IMR-90 (cell line): ENCODE measurements at regions not wholly inside any gene's neighbourhood (a gene's known extent, or its start where the extent isn't known, plus 50 kb on each side); places are given as distances from the start of the nearest gene placed in this dataset.

Experiments
- ATAC-seq: fragments of 200-7000 bp; cut with Tn5 transposase; 2 replicates; pipeline ENCODE4 v1.9.1; 2020; ENCODE audit warnings: low read depth, mild to moderate bottlenecking, moderate library complexity
- BruUV-seq: library from RNA; stranded (reverse); fragments of 400-500 nt; replicated peaks from 2 replicates; lab custom pipeline; 2021; lab: Mats Ljungman, UMichigan
- CTCF ChIA-PET: fragments of 300-600 bp; formaldehyde crosslinking; extraction: SDS; loops from one replicate; lab custom pipeline; 2021; ENCODE audit warnings: antibody characterized with exemption; lab: Yijun Ruan, JAX
- POLR2A ChIA-PET: fragments of 300-600 bp; sonication (Branson Sonifier 250); formaldehyde crosslinking; loops from one replicate; lab custom pipeline; 2022; ENCODE audit warnings: antibody characterized with exemption; ENCODE audit not compliant: unreplicated experiment; lab: Charles Lee
- DNase-seq: peaks from one replicate; pipeline ENCODE4 v3.0.0; 2013
- H2AFZ ChIP-seq: replicated peaks from 2 replicates; pipeline ENCODE3; 2013; ENCODE audit warnings: low read length, mild to moderate bottlenecking; ENCODE audit not compliant: poor library complexity
- H2AK5ac ChIP-seq: 2 replicates; pipeline ENCODE4 v1.6.1; 2013; ENCODE audit warnings: low read depth, low read length, inconsistent platforms
- H2AK9ac ChIP-seq: replicated peaks from 2 replicates; pipeline ENCODE3; 2013; ENCODE audit warnings: mild to moderate bottlenecking, low read depth, low read length, moderate library complexity; ENCODE audit not compliant: poor library complexity
- H2BK120ac ChIP-seq: 2 replicates; pipeline ENCODE4 v1.6.1; 2013; ENCODE audit warnings: low read depth, low read length, inconsistent platforms
- H2BK15ac ChIP-seq: 3 replicates; pipeline ENCODE4 v1.6.1; 2013; ENCODE audit warnings: low read depth, low read length, inconsistent platforms
- H2BK20ac ChIP-seq: 2 replicates; pipeline ENCODE4 v1.6.1; 2013; ENCODE audit warnings: low read depth, mild to moderate bottlenecking, inconsistent platforms, low read length, moderate library complexity
- H2BK5ac ChIP-seq: 2 replicates; pipeline ENCODE4 v1.6.1; 2013; ENCODE audit warnings: mild to moderate bottlenecking, low read depth, low read length, inconsistent platforms; ENCODE audit not compliant: poor library complexity, severe bottlenecking
- H3K14ac ChIP-seq: replicated peaks from 2 replicates; pipeline ENCODE4 v1.6.1; 2013; ENCODE audit warnings: low read depth, low read length, inconsistent platforms
- H3K18ac ChIP-seq: 2 replicates; pipeline ENCODE4 v1.6.1; 2013; ENCODE audit warnings: low read depth, low read length, control low read depth
- H3K23ac ChIP-seq: 2 replicates; pipeline ENCODE4 v1.6.1; 2013; ENCODE audit warnings: low read depth, low read length, inconsistent platforms
- H3K27ac ChIP-seq: 2 replicates; pipeline ENCODE4 v1.5.1; 2013; ENCODE audit warnings: mild to moderate bottlenecking, control low read depth, low read length; ENCODE audit not compliant: insufficient read depth
- H3K27me3 ChIP-seq: 2 replicates; pipeline ENCODE4 v1.6.1; 2013; ENCODE audit warnings: low read length; ENCODE audit not compliant: control insufficient read depth, insufficient read depth
- H3K36me3 ChIP-seq: 2 replicates; pipeline ENCODE4 v1.6.1; 2013; ENCODE audit warnings: low read length, mixed read lengths; ENCODE audit not compliant: control insufficient read depth, insufficient read depth
- H3K4ac ChIP-seq: 2 replicates; pipeline ENCODE4 v1.6.1; 2013; ENCODE audit warnings: low read depth, low read length, inconsistent platforms
- H3K4me1 ChIP-seq: 2 replicates; pipeline ENCODE4 v1.6.1; 2013; ENCODE audit warnings: low read length, mixed read lengths; ENCODE audit not compliant: control insufficient read depth, insufficient read depth
- H3K4me2 ChIP-seq: 2 replicates; pipeline ENCODE4 v1.6.1; 2013; ENCODE audit warnings: low read depth, mild to moderate bottlenecking, control low read depth, low read length, moderate library complexity
- H3K4me3 ChIP-seq: 2 replicates; pipeline ENCODE4 v1.5.1; 2013; ENCODE audit warnings: low read depth, mild to moderate bottlenecking, control low read depth, low read length, moderate library complexity; ENCODE audit not compliant: insufficient read depth
- H3K56ac ChIP-seq: 2 replicates; pipeline ENCODE4 v1.6.1; 2013; ENCODE audit warnings: low read length, inconsistent platforms; ENCODE audit not compliant: insufficient read depth; ENCODE audit errors: extremely low read depth
- H3K79me1 ChIP-seq, 2 experiments: 2 replicates each; pipeline ENCODE4 v1.6.1; 2013; ENCODE audit warnings: low read length in 2 of 2, inconsistent platforms in 1 of 2, low read depth in 1 of 2
- H3K9ac ChIP-seq: 2 replicates; pipeline ENCODE4 v1.6.1; 2013; ENCODE audit warnings: low read depth, low read length, control low read depth
- H3K9me1 ChIP-seq: 2 replicates; pipeline ENCODE4 v1.6.1; 2013; ENCODE audit warnings: low read length, inconsistent platforms; ENCODE audit not compliant: insufficient read depth
- H3K9me3 ChIP-seq: 2 replicates; pipeline ENCODE4 v1.6.1; 2013; ENCODE audit warnings: low read length; ENCODE audit not compliant: control insufficient read depth, insufficient read depth
- H4K20me1 ChIP-seq: 2 replicates; pipeline ENCODE4 v1.6.1; 2013; ENCODE audit warnings: low read length, inconsistent platforms; ENCODE audit not compliant: insufficient read depth
- H4K5ac ChIP-seq: 2 replicates; pipeline ENCODE4 v1.6.1; 2013; ENCODE audit warnings: mild to moderate bottlenecking, low read depth, low read length, control low read depth
- H4K8ac ChIP-seq, 2 experiments: 2 replicates each; pipeline ENCODE4 v1.6.1; 2013; ENCODE audit warnings: low read depth in 2 of 2, low read length in 2 of 2, control low read depth in 1 of 2, inconsistent platforms in 1 of 2
- H4K91ac ChIP-seq: 2 replicates; pipeline ENCODE4 v1.6.1; 2013; ENCODE audit warnings: low read depth, low read length, inconsistent platforms; ENCODE audit not compliant: insufficient read depth
- BHLHE40 ChIP-seq: fragments of 150-350 bp; IDR thresholded peaks from 2 replicates; pipeline ENCODE4 v1.6.1; 2016; ENCODE audit warnings: mild to moderate bottlenecking, low read depth, low read length
- CEBPB ChIP-seq: IDR thresholded peaks from 2 replicates; pipeline ENCODE4 v1.6.1; 2012; ENCODE audit warnings: low read depth, low read length, improper control_type of control experiment
- CHD1 ChIP-seq: IDR thresholded peaks from 2 replicates; pipeline ENCODE4 v1.6.1; 2012; ENCODE audit warnings: low read depth, low read length, improper control_type of control experiment
- CTCF ChIP-seq: conservative IDR thresholded peaks from 2 replicates; pipeline ENCODE4 v1.5.1; 2012; ENCODE audit warnings: mild to moderate bottlenecking, low read depth, low read length, improper control_type of control experiment
- ELK1 ChIP-seq: fragments of 150-350 bp; IDR thresholded peaks from 2 replicates; pipeline ENCODE4 v1.6.1; 2016; ENCODE audit warnings: low read depth, mild to moderate bottlenecking, low read length, moderate library complexity, borderline replicate concordance
- FOS ChIP-seq: fragments of 150-350 bp; IDR thresholded peaks from 2 replicates; pipeline ENCODE4 v1.6.1; 2016; ENCODE audit warnings: low read depth, low read length
- MAFK ChIP-seq: IDR thresholded peaks from 2 replicates; pipeline ENCODE4 v1.6.1; 2012; ENCODE audit warnings: low read depth, low read length, improper control_type of control experiment
- MAZ ChIP-seq: IDR thresholded peaks from 2 replicates; pipeline ENCODE4 v1.6.1; 2012; ENCODE audit warnings: low read depth, mild to moderate bottlenecking, low read length, improper control_type of control experiment, moderate library complexity, borderline replicate concordance
- MXI1 ChIP-seq: IDR thresholded peaks from 2 replicates; pipeline ENCODE4 v1.6.1; 2012; ENCODE audit warnings: low read depth, mild to moderate bottlenecking, low read length, moderate library complexity, borderline replicate concordance
- NFE2L2 ChIP-seq: fragments of 150-350 bp; IDR thresholded peaks from 2 replicates; pipeline ENCODE4 v1.6.1; 2016; ENCODE audit warnings: low read depth, mild to moderate bottlenecking, low read length
- POLR2A ChIP-seq: IDR thresholded peaks from 2 replicates; pipeline ENCODE4 v1.6.1; 2012; ENCODE audit warnings: mild to moderate bottlenecking, low read depth, low read length
- RAD21 ChIP-seq: IDR thresholded peaks from 2 replicates; pipeline ENCODE4 v1.6.1; 2012; ENCODE audit warnings: low read length, improper control_type of control experiment
- RCOR1 ChIP-seq: IDR thresholded peaks from 2 replicates; pipeline ENCODE4 v1.6.1; 2012; ENCODE audit warnings: mild to moderate bottlenecking, low read length, improper control_type of control experiment; ENCODE audit not compliant: insufficient replicate concordance
- RFX5 ChIP-seq: IDR thresholded peaks from 2 replicates; pipeline ENCODE4 v1.8.0; 2012; ENCODE audit warnings: low read depth, mild to moderate bottlenecking, low read length, moderate library complexity
- SMC3 ChIP-seq: fragments of 150-350 bp; IDR thresholded peaks from 2 replicates; pipeline ENCODE4 v1.6.1; 2016; ENCODE audit warnings: low read depth, mild to moderate bottlenecking, antibody characterized with exemption, low read length, moderate library complexity
- USF2 ChIP-seq: fragments of 150-350 bp; IDR thresholded peaks from 2 replicates; pipeline ENCODE4 v1.6.1; 2017; ENCODE audit warnings: mild to moderate bottlenecking, antibody characterized with exemption, low read length, low read depth
- WGBS, 2 experiments: methylation state at CpG; one replicate each; pipeline versions ENCODE4 v1.1.5 to v1.1.7; 2013; ENCODE audit warnings: missing lambda C conversion rate in 2 of 2; ENCODE audit not compliant: insufficient read length in 1 of 2; ENCODE audit errors: extremely low coverage in 2 of 2; 5-methylcytosine and 5-hydroxymethylcytosine counted together
- dilution Hi-C: fragments of 300-500 bp; cut with HindIII; formaldehyde crosslinking; loops from one replicate; pipeline ENCODE4 v1.14.3; 2018; ENCODE audit warnings: low sequenced_read_pairs; ENCODE audit not compliant: unreplicated experiment
- in situ Hi-C: fragments of 300-500 bp; cut with MboI; formaldehyde crosslinking; loops from 3 replicates; pipeline ENCODE4 v1.14.3; 2019; ENCODE audit warnings: low sequenced_read_pairs, inconsistent platforms, mixed read lengths
- intact Hi-C: fragments of 100-400 bp; cut with micrococcal nuclease; formaldehyde crosslinking; loops from 2 replicates; pipeline ENCODE4 v1.10.0; 2022

GRCh38 chr5:168176941-168177340 is 114.5 kb upstream of the WWC1 start:
- H3K18ac ChIP-seq, result no peak overlapping the region
- no TSS peak for BruUV-seq
- H3K4me1 ChIP-seq, result no peaks in the 10 kb centered on the region
- DNase-seq (no peak), ATAC-seq (no peak)
- H3K9ac ChIP-seq, result no peak overlapping the region
- H2BK15ac ChIP-seq, result no peak overlapping the region
- no peak overlapping the region for H3K27ac ChIP-seq
- no peak overlapping the region for H2AK9ac ChIP-seq
- H3K4ac ChIP-seq, result no peak overlapping the region
- no peaks in the 10 kb centered on the region for H3K9me3 ChIP-seq
- H4K20me1 ChIP-seq, result no peaks in the 10 kb centered on the region
- H3K14ac ChIP-seq, result no peak overlapping the region
- no peak overlapping the region for H4K8ac ChIP-seq
- H3K56ac ChIP-seq, result no peak overlapping the region
- H2BK5ac ChIP-seq, result no peak overlapping the region
- H3K23ac ChIP-seq, result no peak overlapping the region
- ChIA-PET POLR2A (no interaction called here), CTCF (no interaction called here)
- no peak overlapping the region for H3K4me2 ChIP-seq
- dilution Hi-C loops, result no loop called here
- H2BK120ac ChIP-seq, result no peak overlapping the region
- no peaks in the 10 kb centered on the region for H3K27me3 ChIP-seq
- no CpG with 5 or more reads among the region's 3 CpGs for WGBS, 2 experiments
- no peaks in the 10 kb centered on the region for H3K79me1 ChIP-seq
- H3K36me3 ChIP-seq, result no peaks in the 10 kb centered on the region
- no peak overlapping the region for H2AK5ac ChIP-seq
- no peak overlapping the region for H2BK20ac ChIP-seq
- H4K91ac ChIP-seq, result no peak overlapping the region
- H2AFZ ChIP-seq, result no peak overlapping the region
- H4K5ac ChIP-seq, result no peak overlapping the region
- no peaks in the 10 kb centered on the region for H3K9me1 ChIP-seq
- H3K4me3 ChIP-seq, result no peak overlapping the region
- in situ Hi-C loops, result no loop called here
- intact Hi-C loops, result no loop called here
- TF ChIP-seq MAZ (no peak), MXI1 (no peak), SMC3 (no peak), FOS (no peak), RCOR1 (no peak), CEBPB (no peak), USF2 (no peak), BHLHE40 (no peak), CHD1 (no peak), ELK1 (no peak), NFE2L2 (no peak), CTCF (no peak), MAFK (no peak), RFX5 (no peak), RAD21 (no peak), POLR2A (no peak)
